GM12874 (cell line): ENCODE measurements at regions not wholly inside any gene's neighbourhood (a gene's known extent, or its start where the extent isn't known, plus 50 kb on each side); places are given as distances from the start of the nearest gene placed in this dataset.

Source experiments
- TF ChIP-seq, protein P1 (sequence below): IDR thresholded peaks from 2 replicates; pipeline ENCODE4 v1.5.1; 2011; ENCODE audit warnings: low read depth, mild to moderate bottlenecking, control low read depth, low read length, moderate library complexity; ENCODE audit not compliant: insufficient read depth

DNA sequence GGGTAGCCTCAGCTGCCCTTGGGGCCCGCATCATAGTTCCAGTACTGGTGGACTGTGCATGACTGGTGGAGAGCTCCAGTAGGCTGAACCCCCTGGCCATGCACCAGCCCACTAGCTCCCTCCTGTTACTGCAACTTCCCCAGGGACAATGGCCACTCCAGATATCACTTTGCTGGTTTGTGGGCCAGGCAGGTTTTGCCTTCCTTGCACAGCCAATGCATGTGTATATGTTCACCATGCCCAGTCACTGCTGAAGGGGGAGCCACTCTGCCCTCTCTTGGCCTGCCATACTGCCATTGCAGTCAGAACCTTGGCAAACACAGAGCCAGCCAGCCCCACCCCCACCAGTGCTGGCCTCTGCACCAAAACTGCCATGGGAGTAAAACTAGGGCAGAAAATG lies 2095.3 kb upstream of the RAG2 start:
- TF ChIP-seq, protein P1, sequence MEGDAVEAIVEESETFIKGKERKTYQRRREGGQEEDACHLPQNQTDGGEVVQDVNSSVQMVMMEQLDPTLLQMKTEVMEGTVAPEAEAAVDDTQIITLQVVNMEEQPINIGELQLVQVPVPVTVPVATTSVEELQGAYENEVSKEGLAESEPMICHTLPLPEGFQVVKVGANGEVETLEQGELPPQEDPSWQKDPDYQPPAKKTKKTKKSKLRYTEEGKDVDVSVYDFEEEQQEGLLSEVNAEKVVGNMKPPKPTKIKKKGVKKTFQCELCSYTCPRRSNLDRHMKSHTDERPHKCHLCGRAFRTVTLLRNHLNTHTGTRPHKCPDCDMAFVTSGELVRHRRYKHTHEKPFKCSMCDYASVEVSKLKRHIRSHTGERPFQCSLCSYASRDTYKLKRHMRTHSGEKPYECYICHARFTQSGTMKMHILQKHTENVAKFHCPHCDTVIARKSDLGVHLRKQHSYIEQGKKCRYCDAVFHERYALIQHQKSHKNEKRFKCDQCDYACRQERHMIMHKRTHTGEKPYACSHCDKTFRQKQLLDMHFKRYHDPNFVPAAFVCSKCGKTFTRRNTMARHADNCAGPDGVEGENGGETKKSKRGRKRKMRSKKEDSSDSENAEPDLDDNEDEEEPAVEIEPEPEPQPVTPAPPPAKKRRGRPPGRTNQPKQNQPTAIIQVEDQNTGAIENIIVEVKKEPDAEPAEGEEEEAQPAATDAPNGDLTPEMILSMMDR: no peak

DNA sequence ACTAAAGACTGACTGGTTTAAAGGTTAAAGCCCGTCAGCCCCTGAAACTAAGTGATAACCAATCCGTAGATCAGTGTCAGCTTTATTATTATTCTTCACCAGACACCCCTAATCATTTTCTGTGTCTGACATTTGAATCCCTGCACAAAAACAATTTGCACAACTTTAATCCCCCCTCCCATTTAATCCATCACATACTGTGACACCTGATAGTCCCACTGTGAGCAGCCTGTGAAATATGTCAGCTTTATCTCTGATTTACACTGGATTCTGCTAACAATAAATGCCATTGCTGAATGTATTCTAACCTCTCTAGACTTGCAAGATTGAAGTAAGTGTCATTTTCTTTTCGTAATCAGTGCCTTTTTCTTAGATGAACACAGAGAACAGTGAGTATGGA lies 2089.0 kb upstream of the RAG2 start:
- TF ChIP-seq, protein P1: no peak

DNA sequence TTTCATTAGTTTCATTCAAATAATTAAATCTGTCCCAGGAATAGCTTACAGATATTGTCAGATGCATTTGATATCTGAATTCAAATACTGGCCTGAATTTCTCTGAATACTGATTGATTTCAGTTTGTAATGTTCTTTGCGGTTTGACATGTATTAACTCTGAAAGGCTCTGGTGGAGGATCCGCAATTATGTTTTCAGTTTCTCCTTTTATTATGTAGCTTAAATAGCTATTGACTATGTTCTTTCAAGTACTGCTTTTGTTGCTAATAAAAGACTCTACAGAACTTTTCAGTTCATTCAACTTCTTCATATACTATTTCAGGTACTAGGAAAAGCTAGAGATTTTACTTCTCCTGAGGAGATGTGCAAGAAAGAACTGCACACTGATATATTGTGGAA lies 2085.4 kb upstream of the RAG2 start:
- TF ChIP-seq, protein P1: no peak

DNA sequence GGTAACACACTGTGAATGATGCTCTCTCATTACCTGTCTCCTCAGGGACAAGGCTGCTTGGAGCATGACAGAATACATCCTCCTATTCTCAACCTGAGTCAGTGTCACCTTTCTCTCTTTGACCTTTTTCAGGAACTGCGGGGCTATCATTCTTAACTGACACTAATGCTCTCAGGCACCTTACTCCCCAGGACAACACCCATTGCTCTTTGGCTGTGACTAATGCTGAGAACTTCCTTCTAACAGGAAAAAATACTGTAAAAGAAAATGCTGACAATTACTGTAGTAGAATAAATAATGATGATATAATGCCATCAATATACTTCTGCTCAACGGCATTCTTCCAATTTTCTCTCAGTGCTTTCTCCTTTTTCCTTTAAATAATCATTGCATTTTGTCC lies 2082.7 kb upstream of the RAG2 start:
- TF ChIP-seq, protein P1: no peak

DNA sequence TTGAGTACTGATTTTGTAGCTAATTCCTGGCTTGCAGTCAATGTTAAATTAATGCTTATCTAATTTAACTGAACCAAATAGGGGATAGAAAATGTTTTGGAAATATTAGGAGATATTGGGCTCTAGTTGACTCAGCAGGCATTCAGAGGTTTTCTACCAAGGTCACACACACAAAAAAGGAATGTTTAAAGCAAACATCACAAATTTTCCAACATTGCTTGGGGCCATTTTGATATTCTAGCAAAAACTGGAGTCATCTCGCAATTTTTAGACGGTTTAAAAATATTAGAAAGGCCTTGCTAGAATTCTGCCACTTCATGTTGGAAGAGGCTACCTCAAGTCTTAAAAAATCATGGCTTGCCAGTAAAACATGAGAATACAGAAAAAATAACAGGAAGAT lies 2082.1 kb upstream of the RAG2 start:
- TF ChIP-seq, protein P1: no peak

DNA sequence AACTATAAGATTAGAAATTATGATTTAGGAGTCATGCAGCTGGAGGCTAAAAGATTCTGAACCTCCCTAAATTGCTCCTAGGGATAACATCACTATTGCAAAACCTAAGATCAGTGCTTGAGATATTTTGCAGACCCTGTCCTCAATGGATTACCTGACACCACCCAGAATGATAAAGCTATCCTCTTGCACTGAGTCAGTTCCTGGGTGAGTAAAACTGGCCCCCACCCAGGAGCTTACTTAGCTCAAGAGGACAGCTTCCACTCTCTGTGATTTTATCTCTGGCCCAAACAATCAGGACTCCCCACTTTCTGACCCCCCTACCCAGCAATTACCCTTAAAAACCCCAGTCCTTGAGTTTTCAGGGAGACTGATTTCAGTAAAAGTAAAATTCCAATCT lies 2074.4 kb upstream of the RAG2 start:
- TF ChIP-seq, protein P1: no peak

DNA sequence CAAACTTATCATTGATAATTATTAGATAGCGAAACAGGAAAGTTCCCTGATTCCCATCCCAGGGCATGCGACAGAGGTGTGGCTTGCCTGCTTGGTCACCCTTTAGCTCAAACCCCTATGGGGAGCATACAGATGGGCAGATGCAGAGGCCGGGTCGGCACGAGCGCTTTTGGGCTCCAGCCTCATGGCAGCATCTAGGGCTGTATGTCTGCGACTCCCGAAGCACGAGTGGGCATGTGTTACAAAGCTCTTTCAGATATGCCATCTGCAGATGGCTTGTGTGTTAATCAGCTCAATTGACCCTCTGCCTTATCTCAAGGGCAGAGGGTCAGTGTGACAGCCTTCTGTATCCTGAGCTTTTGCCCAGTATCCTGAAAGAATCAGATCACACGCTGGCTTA lies 2069.3 kb upstream of the RAG2 start:
- TF ChIP-seq, protein P1: no peak

DNA sequence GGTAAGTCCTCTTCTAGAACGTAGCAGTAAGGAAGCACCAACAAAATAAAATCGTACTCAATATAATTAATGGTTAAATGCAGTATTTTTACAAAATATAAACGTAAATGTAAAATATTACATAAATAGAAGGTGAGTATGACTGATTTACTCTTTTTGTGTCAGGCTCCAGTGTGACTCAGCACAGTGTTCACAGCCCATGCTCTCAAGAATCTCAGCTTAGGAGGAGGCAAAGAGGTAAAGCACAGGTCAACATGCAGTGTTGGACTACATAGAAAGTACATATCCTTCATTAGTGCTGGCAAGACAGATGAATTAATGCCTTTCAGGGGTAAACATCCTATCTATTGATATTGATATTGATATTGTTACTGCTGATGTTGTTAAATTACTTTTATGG lies 2050.6 kb upstream of the RAG2 start:
- TF ChIP-seq, protein P1: no peak
